GM23248 (cell line): ENCODE measurements at regions not wholly inside any gene's neighbourhood (a gene's known extent, or its start where the extent isn't known, plus 50 kb on each side); places are given as distances from the start of the nearest gene placed in this dataset.

Source experiments
- EZH2 ChIP-seq: fragments of 200-600 bp; sonication (generic); IDR thresholded peaks from 2 replicates; pipeline ENCODE4 v1.6.1; 2018; ENCODE audit warnings: antibody characterized with exemption, mild to moderate bottlenecking; ENCODE audit not compliant: insufficient read depth, poor library complexity, severe bottlenecking
- EZH2phosphoT487 ChIP-seq: fragments of 200-600 bp; sonication (generic); IDR thresholded peaks from 2 replicates; pipeline ENCODE4 v1.6.1; 2018; ENCODE audit warnings: antibody characterized with exemption, moderate library complexity, mild to moderate bottlenecking, low read depth; ENCODE audit not compliant: insufficient read depth

GRCh38 chr5:118703241-118703640 is 285.1 kb downstream of the DTWD2 start:
- TF ChIP-seq EZH2 (no peak), EZH2phosphoT487 (no peak)
